Right lobe of liver (tissue), 4 donors: ENCODE measurements at regions not wholly inside any gene's neighbourhood (a gene's known extent, or its start where the extent isn't known, plus 50 kb on each side); places are given as distances from the start of the nearest gene placed in this dataset.

Source experiments
- CTCF ChIP-seq, 4 donors: fragments of 200-600 bp in 3 of 4; fragments of 450-650 bp in 1 of 4; IDR thresholded peaks; one replicate each; pipeline versions ENCODE4 v1.5.1 to v1.8.0; 2016 to 2022; ENCODE audit warnings: antibody characterized with exemption in 4 of 4, mild to moderate bottlenecking in 2 of 4
- POLR2A ChIP-seq: fragments of 450-650 bp; IDR thresholded peaks from one replicate; pipeline ENCODE4 v1.6.1; 2017; ENCODE audit warnings: antibody characterized with exemption, mild to moderate bottlenecking
- donor health status: DM: no; HTN: no; CAD: no.
- donor health status: DM: no; HTN: no; CAD: no.
- donor health status: DM: no; HTN: yes; CAD: no.

- no peak for TF ChIP-seq CTCF (IDR thresholded peaks at IDR 0.05)
- no peak for TF ChIP-seq POLR2A
Measured at GRCh38 chr6:48774276-48774675, 663.3 kb upstream of the PTCHD4 start.
